Fibroblast of lung (primary cell): ENCODE measurements at regions not wholly inside any gene's neighbourhood (a gene's known extent, or its start where the extent isn't known, plus 50 kb on each side); places are given as distances from the start of the nearest gene placed in this dataset.

Experiments
- DNase-seq, 2 donors: peaks; one replicate each; pipeline versions ENCODE4 v3.0.0 to v3.0.0-alpha.2; 2010; ENCODE audit warnings: low read depth in 2 of 2
- H2AFZ ChIP-seq: 2 replicates; pipeline ENCODE4 v1.5.1; 2012; ENCODE audit warnings: low read length, control low read depth, inconsistent platforms
- H3K27ac ChIP-seq: 2 replicates; pipeline ENCODE4 v1.5.1; 2011; ENCODE audit warnings: low read length, control low read depth; ENCODE audit not compliant: insufficient read depth
- H3K27me3 ChIP-seq: 2 replicates; pipeline ENCODE4 v1.5.1; 2011; ENCODE audit warnings: mild to moderate bottlenecking, low read length; ENCODE audit not compliant: control insufficient read depth, insufficient read depth
- H3K36me3 ChIP-seq: 2 replicates; pipeline ENCODE4 v1.5.1; 2011; ENCODE audit warnings: low read length; ENCODE audit not compliant: control insufficient read depth, insufficient read depth
- H3K4me1 ChIP-seq: 2 replicates; pipeline ENCODE4 v1.5.1; 2011; ENCODE audit warnings: low read length; ENCODE audit not compliant: control insufficient read depth, insufficient read depth; ENCODE audit errors: extremely low read depth
- H3K4me2 ChIP-seq: 2 replicates; pipeline ENCODE4 v1.5.1; 2011; ENCODE audit warnings: low read length, control low read depth; ENCODE audit not compliant: insufficient read depth; ENCODE audit errors: extremely low read depth
- H3K4me3 ChIP-seq, 4 experiments: fragments of 200-600 bp in 1 of 4; sonication (generic) in 1 of 4; replicated peaks in 1 of 4; 2 replicates each; pipeline ENCODE4 v1.5.1; 2011 to 2016; ENCODE audit warnings: low read length in 4 of 4, low read depth in 3 of 4, mild to moderate bottlenecking in 3 of 4, control low read depth in 2 of 4, inconsistent platforms in 1 of 4, mixed read lengths in 1 of 4; ENCODE audit not compliant: insufficient read depth in 1 of 4; ENCODE audit errors: control extremely low read depth in 1 of 4
- H3K79me2 ChIP-seq: 2 replicates; pipeline ENCODE4 v1.5.1; 2012; ENCODE audit warnings: mild to moderate bottlenecking, low read length, inconsistent platforms; ENCODE audit not compliant: control insufficient read depth, insufficient read depth
- H3K9ac ChIP-seq: 2 replicates; pipeline ENCODE4 v1.5.1; 2011; ENCODE audit warnings: mild to moderate bottlenecking, low read length, control low read depth; ENCODE audit not compliant: insufficient read depth
- H3K9me3 ChIP-seq: 2 replicates; pipeline ENCODE4 v1.5.1; 2012; ENCODE audit warnings: low read depth, low read length; ENCODE audit not compliant: control insufficient read depth, insufficient read depth
- H4K20me1 ChIP-seq: 2 replicates; pipeline ENCODE4 v1.5.1; 2011; ENCODE audit warnings: low read length; ENCODE audit not compliant: control insufficient read depth, insufficient read depth; ENCODE audit errors: extremely low read depth
- EZH2 ChIP-seq: IDR thresholded peaks from 2 replicates; pipeline ENCODE4 v1.5.1; 2012; ENCODE audit warnings: low read length, control low read depth, mild to moderate bottlenecking; ENCODE audit errors: missing control alignments
- TF ChIP-seq, protein P1 (sequence below), 2 donors: IDR thresholded peaks in 1 of 2; conservative IDR thresholded peaks in 1 of 2; 1 replicate in 1 of 2; 2 replicates in 1 of 2; pipeline ENCODE4 v1.5.1; 2011 to 2012; ENCODE audit warnings: low read length in 2 of 2, control low read depth in 1 of 2, inconsistent platforms in 1 of 2, low read depth in 1 of 2, mild to moderate bottlenecking in 1 of 2

GRCh38 chr2:139078376-139078775 lies 298.2 kb upstream of the NXPH2 start:
- no peak for TF ChIP-seq EZH2
- TF ChIP-seq, protein P1, sequence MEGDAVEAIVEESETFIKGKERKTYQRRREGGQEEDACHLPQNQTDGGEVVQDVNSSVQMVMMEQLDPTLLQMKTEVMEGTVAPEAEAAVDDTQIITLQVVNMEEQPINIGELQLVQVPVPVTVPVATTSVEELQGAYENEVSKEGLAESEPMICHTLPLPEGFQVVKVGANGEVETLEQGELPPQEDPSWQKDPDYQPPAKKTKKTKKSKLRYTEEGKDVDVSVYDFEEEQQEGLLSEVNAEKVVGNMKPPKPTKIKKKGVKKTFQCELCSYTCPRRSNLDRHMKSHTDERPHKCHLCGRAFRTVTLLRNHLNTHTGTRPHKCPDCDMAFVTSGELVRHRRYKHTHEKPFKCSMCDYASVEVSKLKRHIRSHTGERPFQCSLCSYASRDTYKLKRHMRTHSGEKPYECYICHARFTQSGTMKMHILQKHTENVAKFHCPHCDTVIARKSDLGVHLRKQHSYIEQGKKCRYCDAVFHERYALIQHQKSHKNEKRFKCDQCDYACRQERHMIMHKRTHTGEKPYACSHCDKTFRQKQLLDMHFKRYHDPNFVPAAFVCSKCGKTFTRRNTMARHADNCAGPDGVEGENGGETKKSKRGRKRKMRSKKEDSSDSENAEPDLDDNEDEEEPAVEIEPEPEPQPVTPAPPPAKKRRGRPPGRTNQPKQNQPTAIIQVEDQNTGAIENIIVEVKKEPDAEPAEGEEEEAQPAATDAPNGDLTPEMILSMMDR (conservative IDR thresholded peaks at IDR 0.05 in 1 of 2, IDR thresholded peaks at IDR 0.05 in 1 of 2; ENCODE audit: low read depth in 1 of 2, low read length in 2 of 2) = no peak
- Histone ChIP-seq H3K36me3 (no peaks in the 10 kb centered on the region), H3K9me3 (no peaks in the 10 kb centered on the region), H3K4me1 (no peaks in the 10 kb centered on the region), H2AFZ (no peak overlapping the region), H3K27me3 (no peaks in the 10 kb centered on the region), H3K9ac (no peak overlapping the region), H3K4me2 (no peak overlapping the region), H3K79me2 (no peaks in the 10 kb centered on the region), H4K20me1 (no peaks in the 10 kb centered on the region), H3K27ac (no peak overlapping the region), H3K4me3 (no peak overlapping the region)
- DNase-seq = no peak

DNA sequence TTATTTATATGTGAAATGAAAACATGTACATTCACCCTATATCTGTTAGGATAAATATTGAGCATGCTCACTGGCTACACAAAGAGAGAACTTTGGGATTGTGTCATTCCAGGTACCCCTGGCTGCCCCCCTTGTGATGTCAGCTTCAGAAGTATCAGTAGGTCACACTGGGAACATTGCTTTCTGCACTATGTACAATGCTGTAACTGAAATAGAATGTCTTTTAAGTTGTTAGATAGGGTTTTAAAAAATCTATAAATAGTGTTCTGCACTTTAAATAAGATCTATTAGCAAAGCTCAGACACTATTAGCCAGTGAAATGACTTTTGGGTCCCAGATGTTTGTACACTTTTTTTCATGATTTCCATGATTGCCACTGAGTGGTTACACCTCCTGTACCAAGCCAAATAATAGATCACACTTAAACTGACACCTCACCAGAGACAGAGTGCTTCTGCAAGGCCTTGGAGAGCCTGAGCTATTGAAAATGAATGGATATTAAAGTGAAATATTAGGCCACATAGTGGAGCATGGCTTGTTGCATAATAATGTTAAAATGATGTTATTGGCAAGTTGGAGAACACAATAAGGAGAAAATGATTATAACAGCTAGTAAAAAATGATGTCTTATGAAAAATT lies 297.0 kb upstream of the NXPH2 start:
- Histone ChIP-seq H3K4me1 (no peaks in the 10 kb centered on the region), H4K20me1 (no peaks in the 10 kb centered on the region), H3K4me3 (no peak overlapping the region), H3K4me2 (no peak overlapping the region), H3K36me3 (no peaks in the 10 kb centered on the region), H2AFZ (no peak overlapping the region), H3K9ac (no peak overlapping the region), H3K27ac (no peak overlapping the region), H3K27me3 (no peaks in the 10 kb centered on the region), H3K79me2 (no peaks in the 10 kb centered on the region), H3K9me3 (no peaks in the 10 kb centered on the region)
- no peak for DNase-seq
- TF ChIP-seq, protein P1 (conservative IDR thresholded peaks at IDR 0.05 in 1 of 2, IDR thresholded peaks at IDR 0.05 in 1 of 2; ENCODE audit: low read depth in 1 of 2, low read length in 2 of 2) = no peak
- TF ChIP-seq EZH2 = no peak

DNA sequence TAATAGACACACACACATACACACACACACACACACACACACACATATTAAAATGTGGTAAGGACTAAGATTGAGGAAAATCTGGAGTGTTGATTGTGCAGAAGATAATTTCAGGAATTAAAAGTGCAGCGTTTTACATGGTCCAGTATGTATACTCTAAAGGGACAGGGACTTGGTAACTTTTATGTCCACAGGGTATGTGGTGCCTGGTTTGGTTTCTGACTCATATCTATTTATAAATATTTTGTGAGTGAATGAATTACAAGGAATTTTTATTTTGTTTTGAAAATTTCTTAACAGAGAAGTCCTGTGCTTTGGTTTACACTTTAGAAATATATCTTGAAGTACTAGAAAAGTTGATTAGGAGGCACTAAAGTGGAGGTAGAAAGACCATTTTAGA lies 287.7 kb upstream of the NXPH2 start:
- no peaks in the 10 kb centered on the region for H3K9me3 ChIP-seq
- no peaks in the 10 kb centered on the region for H3K27me3 ChIP-seq
- H3K4me1 ChIP-seq = no peaks in the 10 kb centered on the region
- no peak for TF ChIP-seq EZH2
- TF ChIP-seq, protein P1 (conservative IDR thresholded peaks at IDR 0.05 in 1 of 2, IDR thresholded peaks at IDR 0.05 in 1 of 2; ENCODE audit: low read depth in 1 of 2, low read length in 2 of 2) = no peak
- H3K4me3 ChIP-seq = no peak overlapping the region
- H3K4me2 ChIP-seq = no peak overlapping the region
- no peak overlapping the region for H2AFZ ChIP-seq
- DNase-seq = no peak
- H3K79me2 ChIP-seq = no peaks in the 10 kb centered on the region
- no peaks in the 10 kb centered on the region for H4K20me1 ChIP-seq
- no peaks in the 10 kb centered on the region for H3K36me3 ChIP-seq
- H3K27ac ChIP-seq = no peak overlapping the region
- no peak overlapping the region for H3K9ac ChIP-seq
